PC-3 (cell line): ENCODE measurements at regions not wholly inside any gene's neighbourhood (a gene's known extent, or its start where the extent isn't known, plus 50 kb on each side); places are given as distances from the start of the nearest gene placed in this dataset.

Experiments used
- EZH2phosphoT487 ChIP-seq: fragments of 300-600 bp; sonication (generic); IDR thresholded peaks from 2 replicates; pipeline ENCODE4 v1.6.1; 2018; ENCODE audit warnings: mild to moderate bottlenecking, antibody characterized with exemption, low read length, borderline replicate concordance
- TF ChIP-seq, protein P1 (sequence below): fragments of 300-600 bp; sonication (generic); conservative IDR thresholded peaks from 2 replicates; pipeline ENCODE4 v1.5.1; 2017; ENCODE audit warnings: antibody characterized with exemption, low read depth, mild to moderate bottlenecking, low read length

DNA sequence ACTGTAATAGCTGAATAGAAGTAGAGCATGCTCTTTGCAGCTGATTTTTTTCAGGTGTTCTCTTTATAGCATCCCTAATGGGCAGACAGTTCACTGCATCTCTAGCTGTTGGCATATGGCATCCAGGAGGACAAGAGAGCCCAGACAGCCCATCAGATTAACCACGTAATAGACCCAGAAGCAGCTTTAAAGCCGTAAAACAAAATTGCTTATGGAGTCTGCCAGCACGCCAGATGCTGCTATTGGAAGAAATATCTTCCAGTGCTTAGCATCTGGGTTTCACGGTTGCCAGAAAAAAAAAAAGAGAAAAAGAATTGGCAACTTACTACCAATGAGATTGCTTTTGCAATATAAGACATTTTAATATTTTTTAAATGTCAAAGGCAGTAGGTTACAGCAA lies 869.4 kb upstream of the NUDT12 start:
- TF ChIP-seq, protein P1, sequence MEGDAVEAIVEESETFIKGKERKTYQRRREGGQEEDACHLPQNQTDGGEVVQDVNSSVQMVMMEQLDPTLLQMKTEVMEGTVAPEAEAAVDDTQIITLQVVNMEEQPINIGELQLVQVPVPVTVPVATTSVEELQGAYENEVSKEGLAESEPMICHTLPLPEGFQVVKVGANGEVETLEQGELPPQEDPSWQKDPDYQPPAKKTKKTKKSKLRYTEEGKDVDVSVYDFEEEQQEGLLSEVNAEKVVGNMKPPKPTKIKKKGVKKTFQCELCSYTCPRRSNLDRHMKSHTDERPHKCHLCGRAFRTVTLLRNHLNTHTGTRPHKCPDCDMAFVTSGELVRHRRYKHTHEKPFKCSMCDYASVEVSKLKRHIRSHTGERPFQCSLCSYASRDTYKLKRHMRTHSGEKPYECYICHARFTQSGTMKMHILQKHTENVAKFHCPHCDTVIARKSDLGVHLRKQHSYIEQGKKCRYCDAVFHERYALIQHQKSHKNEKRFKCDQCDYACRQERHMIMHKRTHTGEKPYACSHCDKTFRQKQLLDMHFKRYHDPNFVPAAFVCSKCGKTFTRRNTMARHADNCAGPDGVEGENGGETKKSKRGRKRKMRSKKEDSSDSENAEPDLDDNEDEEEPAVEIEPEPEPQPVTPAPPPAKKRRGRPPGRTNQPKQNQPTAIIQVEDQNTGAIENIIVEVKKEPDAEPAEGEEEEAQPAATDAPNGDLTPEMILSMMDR = no peak
- TF ChIP-seq EZH2phosphoT487 = no peak
